Stimulated activated CD4-positive, alpha-beta T cell treated with anti-CD3 and anti-CD28 coated beads, Interleukin-2, amount 100 ng/mL, for 4 hours (primary cell): ENCODE measurements at regions not wholly inside any gene's neighbourhood (a gene's known extent, or its start where the extent isn't known, plus 50 kb on each side); places are given as distances from the start of the nearest gene placed in this dataset.
"Not testable (repeated sequence)": the region's sequence is repeated elsewhere in the genome, so short reads cannot be mapped to it uniquely, and the experiment has no call there.

Experiments used
- DNase-seq: peaks from one replicate; pipeline ENCODE4 v3.0.0-alpha.2; 2020; ENCODE audit warnings: low read depth

DNA sequence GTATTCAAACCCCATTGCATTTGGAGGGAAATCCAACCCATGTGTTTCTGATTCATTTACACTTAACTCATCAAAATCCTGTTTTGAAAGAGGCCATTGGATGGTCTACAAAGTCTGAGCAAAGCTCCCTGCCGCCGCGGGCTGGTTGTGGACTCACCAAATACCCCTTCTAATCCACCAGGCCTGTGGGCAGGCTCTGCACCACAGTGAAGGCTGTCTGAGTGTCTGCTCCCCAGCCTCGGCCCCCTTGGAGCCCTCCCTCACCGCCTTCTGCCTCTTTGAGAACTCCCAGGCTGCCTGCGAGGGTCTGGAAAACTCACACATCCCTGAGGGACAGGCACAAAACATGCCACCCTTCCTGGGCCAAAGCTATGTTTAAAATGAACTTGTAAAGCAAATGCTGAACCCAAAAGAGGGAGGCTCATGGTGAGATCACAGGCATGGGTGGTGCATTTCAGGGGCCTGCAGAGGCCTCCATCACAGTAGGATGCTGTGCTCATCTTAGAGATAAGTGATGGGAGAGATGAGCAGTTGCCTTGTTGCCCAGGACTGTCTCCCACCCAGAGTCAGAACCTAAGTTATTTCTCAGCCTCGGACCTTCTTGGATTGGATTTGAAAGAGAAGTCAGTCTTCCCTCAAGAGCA, 225.0 kb downstream of the CYP26B1 start:
- DNase-seq, result no peak

GRCh38 chr2:71922091-71922490, 225.6 kb downstream of the CYP26B1 start:
- no peak for DNase-seq

DNA sequence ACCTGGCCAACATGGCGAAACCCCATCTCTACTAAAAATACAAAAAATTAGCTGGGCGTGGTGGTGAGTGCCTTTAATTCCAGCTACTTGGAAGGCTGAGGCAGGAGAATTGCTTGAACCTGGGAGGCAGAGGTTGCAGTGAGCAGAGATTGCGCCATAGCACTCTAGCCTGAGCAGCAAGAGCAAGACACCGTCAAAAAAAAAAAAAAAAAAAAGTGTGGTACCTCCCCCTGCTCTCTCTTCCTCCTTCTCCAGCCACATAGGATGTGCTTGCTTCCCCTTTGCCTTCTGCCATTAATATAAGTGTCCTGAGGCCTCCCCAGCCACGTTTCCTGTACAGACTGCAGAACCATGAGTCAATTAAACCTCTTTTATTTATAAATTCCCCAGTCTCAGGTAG, 226.8 kb downstream of the CYP26B1 start:
- DNase-seq, result not testable (repeated sequence)

DNA sequence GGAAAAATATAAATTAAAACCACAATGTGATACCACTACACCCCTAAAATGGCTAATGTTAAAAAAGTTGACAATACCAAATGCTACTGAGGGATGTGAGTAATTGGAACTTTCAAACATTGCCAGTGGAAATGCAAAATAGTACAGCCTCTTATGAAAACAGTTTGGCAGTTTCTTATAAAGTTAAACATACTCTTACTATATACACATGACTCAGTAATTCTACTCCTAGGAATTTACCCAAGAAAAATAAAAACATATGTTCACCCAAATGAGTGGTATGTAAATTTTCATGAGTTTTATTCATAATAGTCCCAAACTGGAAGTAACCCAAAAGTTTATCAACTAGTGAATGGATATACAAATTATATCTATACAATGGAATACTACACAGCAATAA, 228.0 kb downstream of the CYP26B1 start:
- no peak for DNase-seq

GRCh38 chr2:71910277-71910676, 237.4 kb downstream of the CYP26B1 start:
- DNase-seq, result no peak

GRCh38 chr2:71908798-71909197, 238.9 kb downstream of the CYP26B1 start:
- DNase-seq, result no peak

DNA sequence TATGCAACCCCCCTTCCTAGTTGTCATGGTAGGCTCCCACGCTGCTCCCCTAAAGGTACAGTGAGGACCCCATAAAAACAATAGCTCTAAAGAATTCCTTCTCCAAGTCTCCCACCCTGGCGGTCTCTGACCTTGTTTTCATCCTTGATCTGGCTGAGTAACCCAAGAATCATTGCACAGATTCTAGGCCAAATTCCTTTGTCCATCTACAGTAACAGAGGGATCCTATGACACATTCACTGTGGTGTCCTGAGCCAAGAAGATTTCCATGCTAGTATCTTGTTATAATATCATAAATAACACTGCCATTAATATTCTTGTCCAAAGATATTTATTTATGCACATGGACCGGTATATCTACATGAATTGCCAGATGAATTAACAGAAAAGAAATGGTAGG, 240.2 kb downstream of the CYP26B1 start:
- no peak for DNase-seq

GRCh38 chr2:71906357-71906973, 241.2 kb downstream of the CYP26B1 start:
- no peak for DNase-seq

DNA sequence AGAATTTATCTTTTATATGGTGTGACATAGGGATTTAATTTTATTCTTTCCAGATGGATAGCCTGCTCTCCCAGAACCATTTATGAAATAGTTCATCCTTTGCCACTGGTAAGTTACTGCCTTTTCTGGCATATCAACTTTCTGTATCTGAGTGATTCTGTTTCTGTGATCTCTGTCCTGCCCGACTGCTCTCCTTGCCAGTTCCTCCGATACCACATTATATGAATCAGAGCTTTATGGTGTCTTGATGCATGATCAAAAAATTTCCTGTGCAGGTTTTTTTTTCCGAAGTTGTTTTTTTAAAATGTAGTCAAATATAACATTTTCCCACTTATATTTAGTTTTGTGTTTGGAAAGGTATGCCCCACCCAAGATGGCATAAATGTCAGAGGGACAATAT, 242.5 kb downstream of the CYP26B1 start:
- no peak for DNase-seq

DNA sequence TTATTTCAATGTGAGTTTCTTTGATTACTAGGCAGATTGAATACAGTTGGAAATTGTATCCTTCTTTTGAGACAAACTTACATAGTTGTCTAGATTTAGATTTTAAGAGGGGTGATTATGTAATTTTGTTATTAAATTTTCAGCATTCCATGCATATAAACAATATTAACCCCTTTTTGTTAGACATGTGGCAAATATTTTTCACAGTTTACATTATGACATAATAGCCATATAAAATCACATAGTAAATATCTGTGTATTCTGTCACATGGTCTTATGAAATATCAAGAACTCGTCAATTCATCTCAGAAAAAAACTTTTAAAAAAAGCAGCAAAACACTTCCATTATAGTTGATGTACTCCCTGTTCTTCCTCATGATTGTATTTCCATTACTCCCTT, 243.8 kb downstream of the CYP26B1 start:
- DNase-seq, result no peak

- DNase-seq, result no peak
Observed at GRCh38 chr2:71901466-71901865, 246.2 kb downstream of the CYP26B1 start.

DNA sequence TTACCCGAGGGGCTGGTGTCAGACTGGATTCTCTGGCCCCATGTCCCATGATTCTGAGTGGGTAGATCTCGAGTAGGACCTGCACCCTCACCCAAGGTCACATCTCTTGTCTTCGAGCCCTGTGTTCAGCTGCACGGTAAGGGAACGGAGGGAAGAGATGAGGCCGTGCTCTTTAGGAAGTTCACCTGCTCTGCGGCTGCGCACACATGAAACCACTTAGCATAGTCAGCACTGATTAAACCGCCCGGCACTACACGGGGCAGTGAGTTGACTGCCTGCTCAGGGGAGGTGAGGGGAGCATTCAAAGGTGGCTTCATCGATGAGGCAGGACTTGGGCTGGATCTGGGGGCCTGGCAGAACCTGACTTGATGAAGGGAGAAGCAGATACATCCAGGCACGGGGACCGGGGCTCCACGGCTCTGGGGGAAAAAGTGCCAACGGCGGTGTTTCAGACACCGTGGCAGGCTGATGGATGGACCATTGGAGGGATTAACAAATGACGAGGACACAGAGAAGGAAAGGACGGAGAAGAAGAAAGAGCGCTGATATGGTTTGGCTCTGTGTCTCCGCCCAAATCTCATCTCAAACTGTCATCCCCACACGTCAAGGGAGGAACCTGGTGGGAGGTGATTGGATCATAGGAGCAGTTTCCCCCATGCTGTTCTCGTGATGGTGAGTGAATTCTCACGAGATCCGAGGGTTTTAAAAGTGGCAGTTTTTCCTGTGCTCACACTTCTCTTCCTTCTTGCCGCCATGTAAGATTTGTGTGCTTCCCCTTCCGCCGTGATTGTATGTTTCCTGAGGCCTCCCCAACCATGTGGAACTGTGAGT, 248.6 kb downstream of the CYP26B1 start:
- DNase-seq, result no peak

DNA sequence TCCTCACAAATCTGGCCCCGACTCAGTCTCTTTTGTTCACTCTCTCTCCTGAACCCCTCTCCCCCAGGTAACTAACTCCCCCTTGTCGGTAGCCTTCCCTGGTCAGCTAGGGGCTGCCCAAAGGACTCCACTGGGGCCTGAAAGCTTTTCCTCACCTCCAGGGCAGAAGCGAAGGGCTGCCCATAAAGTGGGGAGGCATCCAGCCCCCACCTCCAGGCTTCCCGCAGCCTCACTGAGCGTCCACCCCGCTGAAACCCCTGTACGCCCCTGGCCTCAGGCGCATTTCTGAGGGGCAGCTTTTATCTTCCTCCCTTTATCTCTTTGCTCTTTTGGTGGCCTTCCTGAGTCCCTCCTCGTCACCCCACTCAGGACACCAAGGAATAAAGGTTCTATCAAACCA, 249.3 kb downstream of the CYP26B1 start:
- no peak for DNase-seq

DNA sequence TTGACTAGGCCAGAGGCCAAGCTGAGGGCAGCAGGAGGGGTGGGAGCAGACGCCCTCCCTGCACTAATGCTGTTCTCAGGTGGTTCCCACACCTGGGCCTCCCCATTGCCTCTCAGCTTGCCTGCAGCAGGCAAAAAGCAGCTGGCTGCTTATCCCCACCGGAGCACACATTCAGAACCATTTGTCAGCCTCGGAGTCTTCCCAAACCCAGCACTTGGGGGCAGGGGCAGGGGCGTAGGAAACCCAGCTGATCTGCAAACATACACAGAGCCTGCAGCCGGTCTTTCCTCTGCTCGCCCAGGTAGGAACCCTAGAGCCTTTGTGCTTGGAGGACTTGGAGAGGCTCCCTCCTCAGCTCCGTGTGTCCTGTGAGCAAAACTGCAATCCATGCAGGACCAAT, 249.8 kb downstream of the CYP26B1 start:
- DNase-seq, result no peak

DNA sequence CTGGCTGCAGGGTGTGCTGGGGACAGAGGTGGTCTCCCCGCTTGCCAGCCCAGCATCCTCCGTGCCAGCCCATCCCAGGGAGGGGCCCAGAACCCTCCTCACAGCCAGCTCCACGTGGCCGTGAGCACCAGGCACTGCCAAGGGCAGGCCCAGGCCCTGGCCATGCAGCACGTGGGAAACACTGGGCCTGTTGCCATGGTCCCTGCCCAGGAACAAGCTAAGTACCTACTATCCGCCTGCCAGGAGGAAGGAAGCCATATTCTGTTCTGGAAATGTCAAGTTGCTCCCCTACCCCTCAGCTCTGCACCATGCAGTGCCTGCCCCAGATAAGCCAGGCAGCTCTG, 250.6 kb downstream of the CYP26B1 start:
- DNase-seq, result no peak

GRCh38 chr2:71896385-71897136, 251.1 kb downstream of the CYP26B1 start:
- DNase-seq, result no peak

DNA sequence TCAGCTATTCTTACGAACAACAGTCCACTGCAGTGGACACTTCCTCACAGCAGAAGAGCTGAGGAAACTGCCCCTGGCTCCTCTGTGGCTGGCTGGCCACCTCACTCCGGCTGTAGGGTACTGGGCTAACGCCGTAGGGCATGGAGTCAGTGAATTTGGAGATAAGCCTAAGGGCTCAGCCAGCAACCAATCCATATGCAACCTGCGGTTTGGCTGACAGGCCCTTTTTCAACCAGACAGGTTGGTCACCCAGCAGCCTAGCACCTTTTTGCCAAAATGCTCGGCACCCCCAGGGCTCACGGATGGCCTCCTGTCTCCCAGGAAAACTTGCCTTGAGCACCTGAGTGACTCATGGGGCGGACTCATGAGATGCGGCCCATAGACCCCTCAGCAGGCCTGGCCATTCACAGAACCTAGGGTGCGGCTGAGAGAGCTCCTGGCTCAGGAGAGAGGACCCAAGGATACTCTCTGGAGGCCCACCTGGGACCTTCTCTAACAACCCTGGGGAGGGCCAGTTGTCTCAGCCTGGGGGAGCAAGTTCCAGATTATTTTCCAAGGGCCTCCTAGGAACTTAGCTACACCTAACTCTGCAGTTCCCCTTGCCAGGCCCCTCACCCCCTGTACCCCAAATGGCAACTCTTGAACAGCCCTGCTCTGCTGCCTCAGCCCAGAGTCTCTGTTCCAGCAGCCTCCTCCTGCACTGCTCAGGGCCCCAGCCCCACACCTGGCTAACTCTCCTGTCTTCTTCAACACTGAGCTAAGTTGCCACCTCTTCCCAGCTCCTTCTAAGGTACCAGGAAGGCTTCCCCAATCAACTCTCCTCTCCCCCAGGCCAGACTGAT, 252.1 kb downstream of the CYP26B1 start:
- DNase-seq, result no peak

DNA sequence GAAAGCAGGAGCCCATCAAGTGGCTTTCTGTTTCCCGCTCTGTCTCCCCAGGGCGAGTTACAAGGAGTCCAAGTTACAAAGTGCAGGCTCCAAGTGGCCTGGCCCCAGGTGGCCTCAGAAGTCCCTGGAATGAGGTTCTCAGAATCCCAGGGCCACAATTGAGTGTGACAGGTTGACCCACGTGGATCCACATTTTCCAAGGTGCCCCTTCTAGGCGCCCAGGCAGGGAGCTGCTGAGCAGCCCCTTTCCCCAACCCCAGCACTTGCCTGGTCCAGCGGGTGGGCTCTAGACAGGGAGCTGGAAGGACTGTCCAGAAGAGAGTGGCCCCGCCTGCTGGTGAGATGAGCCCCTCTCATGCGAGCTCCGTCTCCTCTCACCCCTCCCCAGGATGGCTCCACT, 253.4 kb downstream of the CYP26B1 start:
- DNase-seq, result no peak

- no peak for DNase-seq
Observed at GRCh38 chr2:71893646-71894045, 254.0 kb downstream of the CYP26B1 start.

GRCh38 chr2:71892896-71893295, 254.8 kb downstream of the CYP26B1 start:
- DNase-seq, result no peak

DNA sequence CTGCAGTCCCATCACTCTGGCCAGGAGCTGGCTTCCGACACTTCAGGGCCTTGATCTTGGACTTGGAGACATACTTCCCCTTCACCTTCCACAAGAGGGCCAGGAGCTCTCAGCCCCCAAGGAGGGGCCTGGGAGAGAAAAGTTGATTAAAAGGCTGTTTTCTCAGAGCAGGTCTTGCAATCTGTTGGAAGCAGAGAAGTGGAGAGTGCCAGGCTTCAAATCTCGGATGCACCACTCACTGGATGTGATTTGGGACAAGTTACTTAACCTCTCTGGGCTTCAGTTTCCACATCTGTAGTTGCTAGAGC, 255.3 kb downstream of the CYP26B1 start:
- DNase-seq, result no peak
